ENCODE measurements at regions not wholly inside any gene's neighbourhood (a gene's known extent, or its start where the extent isn't known, plus 50 kb on each side); places are given as distances from the start of the nearest gene placed in this dataset.
"Not testable (repeated sequence)": the region's sequence is repeated elsewhere in the genome, so short reads cannot be mapped to it uniquely, and the experiment has no call there.

DNA sequence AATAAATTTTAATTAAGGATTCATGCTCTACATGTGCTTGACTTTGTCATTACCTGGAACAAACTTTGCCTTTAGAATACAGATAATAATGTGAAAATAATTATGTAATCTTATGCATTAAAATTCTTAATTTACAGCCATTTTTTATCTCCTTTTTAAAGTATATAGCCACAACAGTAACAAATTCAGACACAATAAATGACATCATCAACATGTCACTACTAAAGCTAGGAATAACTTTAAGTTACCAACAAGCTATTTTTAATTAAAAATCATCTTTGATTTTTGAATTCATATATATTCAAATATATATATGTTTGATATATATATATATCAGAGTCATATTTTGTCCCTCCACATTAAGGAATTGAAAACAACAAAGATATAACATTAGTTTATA is 107.7 kb downstream of the MAD2L1 start:
- Histone ChIP-seq H3K4me3 (no peak overlapping the region), H3K27ac (no peak overlapping the region), H3K27me3 (no peaks in the 10 kb centered on the region), H3K4me1 (peaks cover 0 to 26% (median 0%) of the 10 kb centered on the region in 12 donors), H3K9me3 (peaks cover 0 to 11% (median 0%) of the 10 kb centered on the region in 12 donors), H3K36me3 (no peaks in the 10 kb centered on the region)
- DNase-seq = no peak
- no peak for ATAC-seq
- TF ChIP-seq POLR2A (IDR thresholded peaks at IDR 0.05) (no peak), CTCF (IDR thresholded peaks at IDR 0.05) (no peak)
- intact Hi-C loops (cut with DNase I) = no loop called here

DNA sequence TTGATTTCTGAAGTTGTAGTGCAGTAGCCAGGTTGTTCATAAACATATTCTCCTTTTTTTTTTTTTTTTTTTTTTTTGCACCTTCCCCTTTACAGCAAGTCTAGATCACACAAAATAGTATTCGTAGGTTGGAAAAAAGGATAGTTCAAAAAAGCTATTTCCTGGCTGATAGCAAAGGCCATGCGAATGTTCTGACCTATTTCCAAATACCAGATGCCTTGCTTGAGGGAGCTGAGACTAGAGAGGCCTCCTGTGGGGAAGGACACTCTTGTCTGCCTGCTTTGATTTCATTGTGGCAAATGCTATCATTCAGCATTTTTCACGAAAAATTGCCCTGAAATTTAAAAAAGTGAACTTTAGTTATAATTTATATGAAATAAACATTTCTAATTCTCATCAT is 111.4 kb downstream of the MAD2L1 start:
- ATAC-seq (peak in 3 of 4 donors; percentile 62 to 71 (median 67)), DNase-seq (no peak)
- H3K27ac ChIP-seq = peak overlapping the region in 4 of 12 donors; percentile 24 to 39 (median 30)
- H3K27me3 ChIP-seq = no peaks in the 10 kb centered on the region
- WGBS, 4 donors = 38 to 44% (median 41%) methylated on average over 3 of the region's 3 CpGs
- H3K4me3 ChIP-seq = no peak overlapping the region
- peaks cover 0 to 16% (median 0%) of the 10 kb centered on the region in 12 donors for H3K4me1 ChIP-seq
- peaks cover 0 to 11% (median 0%) of the 10 kb centered on the region in 12 donors for H3K9me3 ChIP-seq
- intact Hi-C loops (cut with DNase I) = no loop called here
- no peaks in the 10 kb centered on the region for H3K36me3 ChIP-seq
- no peak for TF ChIP-seq POLR2A (IDR thresholded peaks at IDR 0.05)

DNA sequence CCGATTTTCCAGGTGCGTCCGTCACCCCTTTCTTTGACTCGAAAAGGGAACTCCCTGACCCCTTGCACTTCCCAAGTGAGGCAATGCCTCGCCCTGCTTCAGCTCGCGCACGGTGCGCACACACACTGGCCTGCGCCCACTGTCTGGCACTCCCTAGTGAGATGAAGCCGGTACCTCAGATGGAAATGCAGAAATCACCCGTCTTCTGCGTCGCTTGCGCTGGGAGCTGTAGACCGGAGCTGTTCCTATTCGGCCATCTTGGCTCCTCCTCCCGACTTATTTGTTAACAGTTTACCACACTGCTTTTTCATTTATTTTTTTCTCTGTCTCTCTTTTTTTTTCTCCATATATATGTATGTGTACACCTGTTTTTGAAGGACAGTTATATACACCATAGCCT is 112.2 kb downstream of the MAD2L1 start:
- H3K36me3 ChIP-seq; intact Hi-C loops (cut with DNase I); H3K27ac ChIP-seq; DNase-seq; H3K27me3 ChIP-seq; ATAC-seq; H3K4me3 ChIP-seq: not testable (repeated sequence)
- peaks cover 0 to 16% (median 0%) of the 10 kb centered on the region in 12 donors for H3K4me1 ChIP-seq
- peaks cover 0 to 11% (median 0%) of the 10 kb centered on the region in 12 donors for H3K9me3 ChIP-seq
- WGBS, 4 donors = 92 to 98% (median 97%) methylated on average over 10 to 18 of the region's 18 CpGs

- Histone ChIP-seq H3K4me3 (no peak overlapping the region), H3K4me1 (peaks cover 0 to 7% (median 0%) of the 10 kb centered on the region in 12 donors), H3K27me3 (no peaks in the 10 kb centered on the region), H3K36me3 (no peaks in the 10 kb centered on the region), H3K9me3 (no peaks in the 10 kb centered on the region), H3K27ac (no peak overlapping the region)
- peak in 1 of 4 donors; percentile 33 for ATAC-seq
- intact Hi-C loops (cut with DNase I) = no loop called here
- whole genome bisulfite sequencing, 4 donors = 57 to 76% (median 64%) methylated on average over 5 of the region's 5 CpGs
- TF ChIP-seq POLR2A (IDR thresholded peaks at IDR 0.05) = no peak
- TF ChIP-seq CTCF (IDR thresholded peaks at IDR 0.05) = no peak
- DNase-seq = no peak
Measured at GRCh38 chr4:119946359-119946758, 120.3 kb downstream of the MAD2L1 start.

DNA sequence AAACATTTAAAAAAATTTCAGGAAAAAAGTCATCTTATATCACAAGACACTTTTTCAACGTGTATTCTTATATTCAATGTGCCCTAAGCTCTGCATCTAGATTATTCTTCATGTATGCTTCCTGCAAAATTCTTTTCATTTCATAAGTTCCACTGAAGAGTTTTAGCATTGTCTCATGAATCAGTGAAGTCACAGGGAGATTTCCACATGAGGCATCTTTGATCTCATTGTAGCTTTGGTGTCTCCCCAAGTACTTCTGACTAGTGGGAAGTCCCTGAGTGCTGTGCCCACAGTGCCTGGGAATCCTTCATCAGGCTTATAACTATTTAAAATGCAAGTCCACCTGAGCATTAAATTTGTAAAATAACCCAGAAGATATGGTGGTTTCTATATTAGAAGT is 123.8 kb downstream of the MAD2L1 start:
- H3K27me3 ChIP-seq = no peaks in the 10 kb centered on the region
- H3K27ac ChIP-seq = peak overlapping the region in 1 of 12 donors; percentile 15
- ATAC-seq = no peak
- DNase-seq = no peak
- intact Hi-C loops (cut with DNase I) = no loop called here
- H3K9me3 ChIP-seq = no peaks in the 10 kb centered on the region
- no peaks in the 10 kb centered on the region for H3K36me3 ChIP-seq
- H3K4me1 ChIP-seq = peaks cover 0 to 19% (median 7%) of the 10 kb centered on the region in 12 donors
- 60 to 71% (median 67%) methylated on average over 1 of the region's 1 CpG for WGBS, 4 donors
- peak overlapping the region in 1 of 12 donors; percentile 16 for H3K4me3 ChIP-seq
- no peak for TF ChIP-seq POLR2A (IDR thresholded peaks at IDR 0.05)
- no peak for TF ChIP-seq CTCF (IDR thresholded peaks at IDR 0.05)
